GM21367 (cell line): ENCODE measurements at regions not wholly inside any gene's neighbourhood (a gene's known extent, or its start where the extent isn't known, plus 50 kb on each side); places are given as distances from the start of the nearest gene placed in this dataset.
"Not testable (repeated sequence)": the region's sequence is repeated elsewhere in the genome, so short reads cannot be mapped to it uniquely, and the experiment has no call there.

Experiments
- ATAC-seq: cut with Tn5 transposase; IDR thresholded peaks from one replicate; pipeline ENCODE4 v1.9.1; 2021; ENCODE audit not compliant: unreplicated experiment

GRCh38 chr3:86794361-86795065, 196.4 kb downstream of the VGLL3 start:
- no peak for ATAC-seq

GRCh38 chr3:86793786-86794185, 197.2 kb downstream of the VGLL3 start:
- no peak for ATAC-seq

DNA sequence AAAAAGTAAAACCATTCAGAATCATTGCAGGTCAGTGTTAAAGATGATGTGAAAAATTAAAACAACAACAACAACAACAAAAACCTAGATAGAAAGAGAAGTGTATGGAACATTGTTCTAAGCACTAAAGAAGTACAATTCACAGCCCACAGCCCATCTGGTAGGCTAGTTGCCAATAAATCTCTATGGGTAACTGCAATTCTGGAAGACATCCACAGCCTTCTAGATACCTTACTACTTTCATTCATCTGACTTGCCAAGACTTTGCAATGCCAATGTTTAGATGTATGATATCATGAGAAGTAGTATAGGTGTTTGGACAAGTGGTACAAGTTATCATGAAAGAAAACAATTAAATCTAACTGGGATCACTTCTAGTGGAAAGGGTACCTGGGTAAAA, 198.6 kb downstream of the VGLL3 start:
- no peak for ATAC-seq

DNA sequence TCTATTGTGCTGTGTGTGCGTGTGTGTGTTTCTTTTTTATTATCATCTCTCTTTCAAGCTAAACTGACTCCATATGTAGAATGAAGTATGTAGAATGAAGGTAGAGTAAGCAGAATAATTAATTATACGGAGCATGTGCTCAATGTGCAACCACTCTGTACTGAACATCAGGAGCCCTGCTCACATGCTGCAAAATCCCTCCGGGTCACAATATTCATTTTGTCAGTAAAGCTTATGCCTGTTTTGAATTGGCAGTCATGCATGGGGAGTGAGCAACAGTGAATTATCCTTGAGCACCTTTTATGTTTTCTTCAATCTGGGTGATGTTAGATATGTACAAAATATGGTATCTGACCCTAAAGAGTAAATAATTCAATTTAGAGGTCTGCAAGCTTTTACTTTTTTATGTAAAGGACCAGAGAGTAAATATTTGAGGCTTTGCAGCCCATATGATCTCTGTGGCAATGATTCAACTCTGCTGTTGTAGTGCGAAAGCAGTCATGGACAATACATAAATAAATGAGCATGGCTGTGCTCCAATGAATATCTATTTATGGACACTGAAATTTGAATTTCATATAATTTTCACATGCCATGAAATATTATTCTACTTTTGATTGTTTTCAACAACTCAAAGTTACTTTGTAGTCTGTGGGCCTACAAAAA, 199.9 kb downstream of the VGLL3 start:
- no peak for ATAC-seq

- ATAC-seq: no peak
Observed at GRCh38 chr3:86788371-86788770, 202.6 kb downstream of the VGLL3 start.

- no peak for ATAC-seq
Observed at GRCh38 chr3:86787091-86787490, 203.9 kb downstream of the VGLL3 start.

- no peak for ATAC-seq
Observed at GRCh38 chr3:86785386-86785785, 205.6 kb downstream of the VGLL3 start.

GRCh38 chr3:86782866-86783265, 208.1 kb downstream of the VGLL3 start:
- ATAC-seq: no peak

- no peak for ATAC-seq
Observed at GRCh38 chr3:86782286-86782685, 208.7 kb downstream of the VGLL3 start.

GRCh38 chr3:86774082-86774691, 216.8 kb downstream of the VGLL3 start:
- ATAC-seq: peak; percentile 54

GRCh38 chr3:86772699-86773098, 218.2 kb downstream of the VGLL3 start:
- ATAC-seq: no peak

- no peak for ATAC-seq
Observed at GRCh38 chr3:86771741-86772512, 219.0 kb downstream of the VGLL3 start.

DNA sequence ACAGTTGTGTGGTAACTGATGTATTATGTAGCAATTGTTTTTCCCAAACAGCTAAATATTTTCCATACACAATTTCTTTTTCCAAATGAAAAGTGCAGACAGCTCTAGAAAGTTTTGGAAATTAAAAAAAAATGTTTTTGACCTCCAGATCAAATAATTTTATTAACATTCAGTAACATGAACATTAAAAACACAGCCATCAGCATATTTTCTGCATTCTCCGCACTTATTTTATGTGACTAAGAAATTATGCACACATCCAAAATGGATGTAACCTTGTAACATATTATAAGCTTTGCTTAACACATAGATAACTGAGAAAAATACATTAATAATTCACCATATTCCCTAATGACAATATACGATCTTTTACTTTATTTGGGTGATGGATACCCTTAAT, 224.6 kb downstream of the VGLL3 start:
- ATAC-seq: no peak

DNA sequence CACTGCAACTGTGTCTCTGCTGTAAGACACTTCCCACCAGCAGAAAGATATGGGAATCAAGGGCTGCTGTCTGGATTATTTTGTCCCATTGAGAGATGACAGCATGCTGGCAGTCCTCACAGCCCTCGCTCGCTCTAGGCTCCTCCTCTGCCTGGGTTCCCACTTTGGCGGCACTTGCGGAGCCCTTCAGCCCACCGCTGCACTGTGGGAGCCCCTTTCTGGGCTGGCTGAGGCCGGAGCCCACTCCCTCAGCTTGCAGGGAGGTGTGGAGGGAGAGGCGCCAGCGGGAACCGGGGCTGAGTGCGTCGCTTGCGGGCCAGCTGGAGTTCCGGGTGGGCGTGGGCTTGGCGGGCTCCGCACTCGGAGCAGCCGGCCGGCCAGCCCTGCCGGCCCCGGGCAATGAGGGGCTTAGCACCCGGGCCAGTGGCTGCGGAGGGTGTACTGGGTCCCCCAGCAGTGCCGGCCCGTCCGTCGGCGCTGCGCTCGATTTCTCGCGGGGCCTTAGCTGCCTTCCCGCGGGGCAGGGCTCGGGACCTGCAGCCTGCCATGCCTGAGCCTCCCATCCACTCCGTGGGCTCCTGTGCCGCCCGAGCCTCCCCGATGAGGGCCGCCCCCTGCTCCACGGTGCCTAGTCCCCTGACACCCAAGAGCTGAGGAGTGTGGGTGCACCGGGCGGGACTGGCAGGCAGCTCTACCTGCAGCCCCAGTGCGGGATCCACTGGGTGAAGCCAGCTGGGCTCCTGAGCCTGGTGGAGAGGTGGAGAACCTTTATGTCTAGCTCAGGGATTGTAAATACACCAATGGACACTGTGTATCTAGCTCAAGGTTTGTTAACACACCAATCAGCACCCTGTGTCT, 233.4 kb downstream of the VGLL3 start:
- not testable (repeated sequence) for ATAC-seq

GRCh38 chr3:86748015-86748414, 242.9 kb downstream of the VGLL3 start:
- no peak for ATAC-seq

DNA sequence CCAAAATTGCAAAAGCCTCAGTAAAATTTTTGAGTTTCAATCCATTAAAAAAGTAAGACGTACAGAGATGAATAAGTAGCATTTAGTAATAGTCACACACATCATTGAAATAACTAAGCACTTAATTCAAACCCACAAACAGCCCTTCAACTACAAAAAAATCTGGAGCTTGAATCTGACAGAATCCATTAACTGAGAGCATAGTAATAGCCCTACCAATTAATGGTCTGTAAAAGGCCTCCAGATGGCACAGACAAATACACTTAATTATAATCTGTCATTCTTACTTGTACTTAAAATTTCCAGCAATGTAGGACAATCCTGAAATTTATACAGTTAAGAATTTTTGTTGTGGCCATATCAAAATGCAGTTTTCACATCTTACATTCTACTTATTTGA, 246.9 kb downstream of the VGLL3 start:
- ATAC-seq: no peak

- ATAC-seq: no peak
Observed at GRCh38 chr3:86743233-86743632, 247.7 kb downstream of the VGLL3 start.

DNA sequence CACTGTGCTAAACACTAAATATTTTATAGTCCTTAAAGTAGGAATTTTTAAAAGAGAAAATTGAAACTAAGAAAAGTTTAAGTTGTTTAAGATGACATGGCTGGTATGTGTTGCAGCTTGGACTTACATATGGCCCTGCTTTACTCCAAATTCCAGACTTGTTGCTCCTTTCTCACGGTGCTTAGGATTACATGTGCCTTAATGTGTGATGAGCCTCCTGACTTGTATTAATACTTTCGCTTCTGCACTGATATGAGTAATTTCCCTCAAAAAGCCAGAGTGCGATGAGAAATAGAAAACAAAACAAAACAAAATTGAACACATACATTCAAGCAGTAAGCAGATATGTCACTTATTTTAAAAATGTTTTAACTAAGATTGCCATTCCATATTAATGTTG, 250.2 kb downstream of the VGLL3 start:
- ATAC-seq: no peak

DNA sequence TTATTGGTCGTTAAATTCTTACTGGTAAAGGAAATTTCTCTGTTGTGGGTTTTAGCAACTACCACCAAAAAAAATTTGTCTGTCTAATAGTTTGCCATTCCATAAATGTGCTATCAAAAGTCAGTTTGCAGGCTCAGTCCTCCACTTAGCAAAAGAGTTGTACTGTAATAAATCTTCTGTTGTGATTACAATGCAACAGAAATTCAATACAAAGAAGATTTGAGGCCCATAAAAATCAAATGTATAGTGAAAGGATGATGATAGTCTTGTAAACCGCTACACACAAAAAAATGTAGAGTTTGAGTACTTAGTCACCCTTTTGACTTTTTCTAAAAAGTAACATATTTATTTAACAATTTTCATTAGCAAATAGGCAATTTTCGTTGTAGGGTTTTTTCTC, 251.7 kb downstream of the VGLL3 start:
- ATAC-seq: no peak

DNA sequence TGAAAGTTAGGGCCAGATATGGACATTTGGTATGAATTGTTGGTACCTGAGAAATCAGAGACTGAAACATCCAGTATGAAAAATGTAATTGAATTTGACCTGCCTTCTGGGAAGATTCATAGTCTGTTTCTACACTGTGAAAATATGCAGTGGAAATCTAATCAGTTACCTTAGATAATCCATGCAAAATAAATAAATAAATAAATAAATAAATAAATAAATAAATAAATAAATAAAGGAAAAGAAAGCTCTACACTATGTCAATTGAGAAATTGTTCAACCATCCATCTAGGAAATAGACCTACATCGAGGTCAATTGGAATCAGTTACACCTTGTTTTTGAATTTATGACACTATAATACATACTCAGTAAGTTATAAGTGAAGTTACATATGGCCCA, 252.3 kb downstream of the VGLL3 start:
- ATAC-seq: no peak

GRCh38 chr3:86737517-86737916, 253.4 kb downstream of the VGLL3 start:
- no peak for ATAC-seq
